Left lobe of liver (tissue), 2 donors: ENCODE measurements at regions not wholly inside any gene's neighbourhood (a gene's known extent, or its start where the extent isn't known, plus 50 kb on each side); places are given as distances from the start of the nearest gene placed in this dataset.

ENCODE experiments used
- ATAC-seq: fragments of 200-7000 bp; cut with Tn5 transposase; one replicate; pipeline ENCODE4 v1.9.1; 2020; ENCODE audit warnings: mild to moderate bottlenecking, moderate library complexity
- DNase-seq: peaks from one replicate; pipeline ENCODE4 v3.0.0-alpha.2; 2020; ENCODE audit warnings: low spot score
- donor health status: DM: no; HTN: no; CAD: no; lungs with moderate emphysema.
- donor health status: DM: no; HTN: yes; CAD: no.

- DNase-seq (no peak), ATAC-seq (no peak)
Measured at GRCh38 chr1:119298687-119299303, 69.8 kb upstream of the HAO2 start.

- ATAC-seq (no peak), DNase-seq (no peak)
Measured at GRCh38 chr1:119302011-119302410, 66.6 kb upstream of the HAO2 start.

DNA sequence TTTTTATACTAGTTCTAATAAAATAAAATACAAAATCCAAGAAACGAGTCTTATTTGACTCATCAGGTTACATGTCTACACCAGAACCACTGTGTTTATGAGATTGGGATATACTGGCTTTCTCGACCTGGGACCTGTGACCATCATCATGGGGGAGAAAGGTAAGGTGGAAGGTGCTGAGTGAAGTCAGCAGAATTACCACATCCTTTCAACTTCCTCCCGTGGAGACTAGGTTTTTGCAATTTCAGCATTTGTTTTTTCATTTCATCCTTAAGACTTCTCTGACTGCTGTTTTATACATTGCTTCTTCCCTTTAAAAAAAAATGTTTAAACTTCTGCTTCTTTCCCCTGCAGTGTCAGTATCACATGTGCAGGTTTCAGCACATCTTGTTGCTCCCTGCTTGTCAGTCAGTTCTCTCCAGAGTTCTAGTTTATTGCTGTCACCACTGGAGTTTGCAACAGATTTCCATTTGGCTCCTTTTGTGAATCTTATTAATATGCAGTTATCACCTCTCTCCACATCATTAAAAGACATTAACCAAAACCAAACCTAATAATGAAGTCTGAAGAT is 60.4 kb upstream of the HAO2 start:
- ATAC-seq (no peak), DNase-seq (no peak)

DNA sequence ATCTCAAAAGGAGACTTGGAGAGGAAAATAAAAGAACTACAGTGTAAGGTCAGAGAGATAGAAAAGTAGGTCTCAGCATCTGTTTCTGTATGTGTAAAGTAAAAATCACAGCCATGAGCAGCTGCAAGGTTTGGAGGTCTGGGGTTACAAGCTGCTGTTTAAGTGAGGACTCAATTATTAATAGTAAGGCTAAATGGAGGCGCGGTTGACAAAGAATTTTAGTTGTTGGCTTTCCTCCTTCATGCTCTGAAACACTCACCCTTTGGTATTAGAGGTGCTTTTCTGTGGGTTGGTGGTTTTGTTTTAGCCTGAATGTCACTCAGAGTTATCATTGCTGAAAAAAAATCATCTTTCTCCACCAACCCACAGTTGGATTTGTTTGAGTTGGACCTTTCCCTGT is 59.8 kb upstream of the HAO2 start:
- DNase-seq (no peak), ATAC-seq (no peak)

DNA sequence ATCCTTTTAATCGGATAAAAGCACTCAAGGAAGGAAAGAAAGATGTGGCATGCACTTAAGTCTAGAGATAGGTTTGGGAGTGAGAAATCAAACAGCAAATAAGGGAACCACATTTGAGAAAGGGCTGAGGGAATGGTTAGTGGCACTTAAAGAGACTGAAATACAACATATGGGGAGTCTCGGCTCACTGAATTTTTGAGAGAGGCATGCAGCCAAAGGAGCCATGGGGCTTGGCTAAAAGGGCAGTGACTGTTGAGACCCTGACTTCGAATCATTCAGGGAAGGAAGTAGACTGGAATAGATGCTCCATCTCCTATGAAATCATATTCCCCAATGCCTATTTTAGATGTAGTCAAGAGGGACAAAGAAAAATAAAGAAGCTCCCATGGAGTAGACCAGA is 58.3 kb upstream of the HAO2 start:
- DNase-seq = no peak
- ATAC-seq = no peak

DNA sequence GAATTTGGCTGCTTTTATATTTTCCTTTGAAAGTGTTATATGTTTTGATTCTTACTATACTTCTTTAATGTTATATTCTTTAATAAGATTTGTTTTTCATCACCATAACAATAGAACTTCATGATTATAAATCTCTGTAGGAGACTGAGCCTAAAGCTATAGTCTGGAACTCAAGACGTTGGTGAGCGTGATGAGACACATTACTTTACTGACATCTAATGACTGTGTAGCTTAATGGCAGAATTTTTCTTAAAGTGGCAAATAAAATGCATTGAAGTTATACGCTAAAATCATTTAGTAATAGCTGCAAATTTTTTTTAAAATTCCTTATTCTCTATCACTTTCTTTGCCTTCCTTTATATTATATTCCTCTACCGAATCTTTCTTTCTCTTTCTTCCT is 56.1 kb upstream of the HAO2 start:
- DNase-seq (no peak), ATAC-seq (no peak)

DNA sequence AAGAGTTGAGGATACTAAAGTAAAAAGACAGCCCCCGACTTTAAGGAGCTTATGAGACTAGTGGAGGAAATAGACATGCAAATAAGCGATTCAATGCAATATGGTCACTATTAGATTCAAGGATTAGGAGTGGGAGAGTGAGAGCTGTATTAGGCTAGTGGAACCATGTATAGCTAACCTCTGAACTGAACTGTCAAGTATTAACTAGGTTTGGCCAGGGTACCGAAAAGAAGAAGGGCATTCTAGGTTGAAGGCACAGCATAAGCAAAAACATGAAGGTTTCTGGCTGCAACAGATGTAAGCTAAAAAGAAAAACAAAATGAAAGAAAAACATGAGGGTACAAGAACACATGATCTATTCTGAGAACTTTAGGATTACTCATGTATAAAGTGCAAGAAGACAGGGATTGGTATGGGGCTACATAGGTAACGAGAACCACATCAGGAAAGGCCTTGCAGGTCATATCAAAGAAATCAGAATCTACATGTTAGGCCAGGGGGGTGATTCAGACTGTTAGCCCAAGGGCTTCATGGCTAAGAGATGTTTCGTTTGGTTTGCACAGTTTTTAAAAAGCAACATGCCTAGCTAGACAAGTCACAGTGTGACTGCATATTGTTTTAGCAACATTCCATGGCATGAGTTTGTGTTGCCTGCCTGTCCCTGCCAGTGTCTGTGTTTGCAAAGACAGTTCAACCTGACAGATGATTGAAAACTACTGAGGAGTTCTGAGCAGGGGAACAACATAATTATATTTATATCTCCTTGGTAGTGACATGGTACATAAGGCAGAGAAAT is 54.4 kb upstream of the HAO2 start:
- DNase-seq (no peak), ATAC-seq (peak; percentile 74)

- DNase-seq (no peak), ATAC-seq (no peak)
Measured at GRCh38 chr1:119316870-119317416, 51.6 kb upstream of the HAO2 start.

- ATAC-seq (no peak), DNase-seq (no peak)
Measured at GRCh38 chr1:119318466-119319309, 49.9 kb upstream of the HAO2 start.
